GM19397 (cell line): ENCODE measurements at regions not wholly inside any gene's neighbourhood (a gene's known extent, or its start where the extent isn't known, plus 50 kb on each side); places are given as distances from the start of the nearest gene placed in this dataset.
"Not testable (repeated sequence)": the region's sequence is repeated elsewhere in the genome, so short reads cannot be mapped to it uniquely, and the experiment has no call there.

Experiments used
- ATAC-seq: cut with Tn5 transposase; IDR thresholded peaks from one replicate; pipeline ENCODE4 v1.9.1; 2021; ENCODE audit warnings: mild to moderate bottlenecking, moderate library complexity; ENCODE audit not compliant: unreplicated experiment

GRCh38 chr6:9744119-9744518, 670.8 kb downstream of the TFAP2A start:
- ATAC-seq: no peak

GRCh38 chr6:9732056-9732455, 682.8 kb downstream of the TFAP2A start:
- ATAC-seq: no peak

- not testable (repeated sequence) for ATAC-seq
These were observed 689.1 kb downstream of the TFAP2A start for GRCh38 chr6:9725776-9726175.

- no peak for ATAC-seq
These were observed 697.3 kb downstream of the TFAP2A start for GRCh38 chr6:9717568-9717967.

GRCh38 chr6:9711365-9711764, 703.5 kb downstream of the TFAP2A start:
- no peak for ATAC-seq

- ATAC-seq: no peak
These were observed 704.3 kb downstream of the TFAP2A start for GRCh38 chr6:9710574-9710973.

- no peak for ATAC-seq
These were observed 706.3 kb downstream of the TFAP2A start for GRCh38 chr6:9708600-9708999.

- no peak for ATAC-seq
These were observed 709.9 kb downstream of the TFAP2A start for GRCh38 chr6:9704989-9705388.

GRCh38 chr6:9702914-9703313, 712.0 kb downstream of the TFAP2A start:
- ATAC-seq: no peak

- ATAC-seq: no peak
These were observed 715.0 kb downstream of the TFAP2A start for GRCh38 chr6:9699888-9700287.

- no peak for ATAC-seq
These were observed 717.5 kb downstream of the TFAP2A start for GRCh38 chr6:9697263-9697931.

- ATAC-seq: no peak
These were observed 724.5 kb downstream of the TFAP2A start for GRCh38 chr6:9690388-9690787.

GRCh38 chr6:9680727-9681126, 734.1 kb downstream of the TFAP2A start:
- not testable (repeated sequence) for ATAC-seq

- ATAC-seq: no peak
These were observed 739.8 kb downstream of the TFAP2A start for GRCh38 chr6:9675122-9675521.

GRCh38 chr6:9659848-9660247, 755.0 kb downstream of the TFAP2A start:
- ATAC-seq: no peak

- ATAC-seq: no peak
These were observed 756.9 kb downstream of the TFAP2A start for GRCh38 chr6:9657994-9658393.

- no peak for ATAC-seq
These were observed 767.3 kb downstream of the TFAP2A start for GRCh38 chr6:9647599-9647998.

- no peak for ATAC-seq
These were observed 767.8 kb downstream of the TFAP2A start for GRCh38 chr6:9647071-9647445.

- ATAC-seq: no peak
These were observed 768.4 kb downstream of the TFAP2A start for GRCh38 chr6:9646342-9647070.

GRCh38 chr6:9638861-9639260, 776.0 kb downstream of the TFAP2A start:
- no peak for ATAC-seq

- ATAC-seq: no peak
These were observed 780.1 kb downstream of the TFAP2A start for GRCh38 chr6:9634776-9635175.

- no peak for ATAC-seq
These were observed 782.8 kb downstream of the TFAP2A start for GRCh38 chr6:9632026-9632425.

- ATAC-seq: no peak
These were observed 786.1 kb downstream of the TFAP2A start for GRCh38 chr6:9628819-9629218.
